Neural cell (in vitro differentiated cells): ENCODE measurements at regions not wholly inside any gene's neighbourhood (a gene's known extent, or its start where the extent isn't known, plus 50 kb on each side); places are given as distances from the start of the nearest gene placed in this dataset.

Experiments used
- H2AFZ ChIP-seq: fragments of 200-600, 300-800 bp; sonication (generic), shearing (Covaris generic); 2 replicates; pipeline ENCODE4 v1.6.0; 2014; ENCODE audit warnings: low read depth, mild to moderate bottlenecking, antibody characterized with exemption, low read length, moderate library complexity
- H3F3A ChIP-seq: fragments of 200-600 bp; shearing (Covaris generic); 2 replicates; pipeline ENCODE4 v1.6.1; 2016; ENCODE audit warnings: mild to moderate bottlenecking, moderate library complexity, mixed read lengths, antibody characterized with exemption, low read length; ENCODE audit not compliant: insufficient read depth, poor library complexity, severe bottlenecking
- H3K27ac ChIP-seq: fragments of 200-600, 300-800 bp; sonication (generic), shearing (Covaris generic); 2 replicates; pipeline ENCODE4 v1.5.1; 2014; ENCODE audit warnings: mild to moderate bottlenecking, low read length, moderate library complexity
- H3K27me3 ChIP-seq: fragments of 300-800, 200-600 bp; sonication (generic), shearing (Covaris generic); 2 replicates; pipeline ENCODE4 v1.6.0; 2014; ENCODE audit warnings: mild to moderate bottlenecking, low read depth, low read length, moderate library complexity; ENCODE audit not compliant: insufficient read depth
- H3K36me3 ChIP-seq: fragments of 300-800, 200-600 bp; sonication (generic), shearing (Covaris generic); 2 replicates; pipeline ENCODE4 v1.5.1; 2014; ENCODE audit warnings: mild to moderate bottlenecking, antibody characterized with exemption, low read length, moderate library complexity; ENCODE audit not compliant: insufficient read depth
- H3K4me2 ChIP-seq: fragments of 300-800, 200-600 bp; sonication (generic), shearing (Covaris generic); 2 replicates; pipeline ENCODE4 v1.6.0; 2014; ENCODE audit warnings: mild to moderate bottlenecking, low read length
- H3K4me3 ChIP-seq: fragments of 300-800, 200-600 bp; sonication (generic), shearing (Covaris generic); 2 replicates; pipeline ENCODE4 v1.5.1; 2014; ENCODE audit warnings: mild to moderate bottlenecking, low read length, moderate library complexity
- H3K79me2 ChIP-seq: fragments of 200-600 bp; shearing (Covaris generic); replicated peaks from 2 replicates; pipeline ENCODE4 v1.6.0; 2014; ENCODE audit warnings: mild to moderate bottlenecking, low read length, moderate library complexity; ENCODE audit not compliant: insufficient read depth
- H3K9ac ChIP-seq: fragments of 300-800, 200-600 bp; sonication (generic), shearing (Covaris generic); 2 replicates; pipeline ENCODE4 v1.6.1; 2016; ENCODE audit warnings: mild to moderate bottlenecking, low read length, mixed read lengths
- H3K9me2 ChIP-seq: fragments of 200-600 bp; shearing (Covaris generic); 2 replicates; pipeline ENCODE4 v1.6.1; 2016; ENCODE audit warnings: mild to moderate bottlenecking, low read length, mixed read lengths; ENCODE audit not compliant: insufficient read depth
- H3K9me3 ChIP-seq: fragments of 200-600, 300-800 bp; sonication (generic), shearing (Covaris generic); 2 replicates; pipeline ENCODE4 v1.6.1; 2016; ENCODE audit warnings: mild to moderate bottlenecking, mixed run types, low read length, moderate library complexity, mixed read lengths
- H4K20me1 ChIP-seq: fragments of 200-600 bp; shearing (Covaris generic); 2 replicates; pipeline ENCODE4 v1.6.1; 2016; ENCODE audit warnings: mild to moderate bottlenecking, mixed run types; ENCODE audit not compliant: insufficient read depth
- EP300 ChIP-seq: fragments of 450-650 bp; conservative IDR thresholded peaks from 2 replicates; pipeline ENCODE4 v1.6.1; 2014; ENCODE audit warnings: antibody characterized with exemption, mild to moderate bottlenecking, moderate library complexity; ENCODE audit not compliant: poor library complexity, severe bottlenecking
- EZH2 ChIP-seq: fragments of 200-600, 300-800 bp; shearing (Covaris generic), sonication (generic); IDR thresholded peaks from 2 replicates; pipeline ENCODE4 v1.6.1; 2014; ENCODE audit warnings: antibody characterized with exemption, low read length, borderline replicate concordance, mild to moderate bottlenecking; ENCODE audit not compliant: insufficient read depth, poor library complexity, severe bottlenecking
- MXI1 ChIP-seq: fragments of 450-650 bp; conservative IDR thresholded peaks from 2 replicates; pipeline ENCODE4 v1.6.1; 2014; ENCODE audit warnings: antibody characterized with exemption, mild to moderate bottlenecking; ENCODE audit not compliant: poor library complexity, severe bottlenecking
- POLR2AphosphoS5 ChIP-seq: IDR thresholded peaks from 2 replicates; pipeline ENCODE4 v1.6.1; 2012
- RAD21 ChIP-seq: fragments of 450-650 bp; conservative IDR thresholded peaks from 2 replicates; pipeline ENCODE4 v1.6.1; 2014; ENCODE audit warnings: antibody characterized with exemption, mild to moderate bottlenecking, moderate library complexity
- REST ChIP-seq: IDR thresholded peaks from 2 replicates; pipeline ENCODE4 v1.6.1; 2012; ENCODE audit warnings: borderline replicate concordance
- SMC3 ChIP-seq: fragments of 450-650 bp; conservative IDR thresholded peaks from 2 replicates; pipeline ENCODE4 v1.6.1; 2014; ENCODE audit warnings: antibody characterized with exemption, mild to moderate bottlenecking, moderate library complexity; ENCODE audit not compliant: poor library complexity
- TAF1 ChIP-seq: IDR thresholded peaks from 2 replicates; pipeline ENCODE4 v1.6.1; 2012; ENCODE audit warnings: low read depth
- TF ChIP-seq, protein P1 (sequence below): fragments of 450-650 bp; IDR thresholded peaks from 2 replicates; pipeline ENCODE4 v1.5.1; 2014; ENCODE audit warnings: antibody characterized with exemption, mild to moderate bottlenecking, moderate library complexity; ENCODE audit not compliant: poor library complexity, severe bottlenecking

DNA sequence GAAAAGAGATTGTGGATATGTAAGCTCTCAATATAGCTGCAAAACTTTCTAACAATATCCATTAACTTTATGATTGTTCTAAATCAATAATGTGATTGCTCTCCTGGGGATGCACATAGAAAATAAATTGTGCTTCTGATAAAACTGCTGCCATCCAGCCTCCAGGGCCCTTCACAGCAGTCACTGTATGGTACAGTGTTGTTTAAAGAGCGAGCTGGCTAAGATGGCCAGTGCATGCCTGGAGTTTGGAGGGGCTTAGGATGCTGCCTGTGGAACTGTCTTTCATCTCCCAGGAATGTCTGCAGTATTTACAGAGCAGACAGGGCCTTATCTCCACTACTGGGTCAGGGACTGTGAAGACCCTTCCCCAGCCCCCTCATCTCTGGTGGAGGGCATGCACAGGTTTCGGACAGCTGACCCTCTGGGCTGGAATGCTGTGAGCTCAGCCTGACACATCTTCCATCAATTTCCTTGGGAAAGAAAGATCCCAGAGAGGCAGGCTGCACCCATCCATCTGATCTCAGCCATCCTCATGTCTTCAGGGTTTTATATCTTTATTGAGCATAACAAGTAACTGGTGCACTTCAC lies 137.0 kb downstream of the PLPP3 start:
- no peak overlapping the region for H2AFZ ChIP-seq
- H3K27ac ChIP-seq: no peak overlapping the region
- TF ChIP-seq EZH2: no peak
- TF ChIP-seq SMC3: no peak
- TF ChIP-seq, protein P1, sequence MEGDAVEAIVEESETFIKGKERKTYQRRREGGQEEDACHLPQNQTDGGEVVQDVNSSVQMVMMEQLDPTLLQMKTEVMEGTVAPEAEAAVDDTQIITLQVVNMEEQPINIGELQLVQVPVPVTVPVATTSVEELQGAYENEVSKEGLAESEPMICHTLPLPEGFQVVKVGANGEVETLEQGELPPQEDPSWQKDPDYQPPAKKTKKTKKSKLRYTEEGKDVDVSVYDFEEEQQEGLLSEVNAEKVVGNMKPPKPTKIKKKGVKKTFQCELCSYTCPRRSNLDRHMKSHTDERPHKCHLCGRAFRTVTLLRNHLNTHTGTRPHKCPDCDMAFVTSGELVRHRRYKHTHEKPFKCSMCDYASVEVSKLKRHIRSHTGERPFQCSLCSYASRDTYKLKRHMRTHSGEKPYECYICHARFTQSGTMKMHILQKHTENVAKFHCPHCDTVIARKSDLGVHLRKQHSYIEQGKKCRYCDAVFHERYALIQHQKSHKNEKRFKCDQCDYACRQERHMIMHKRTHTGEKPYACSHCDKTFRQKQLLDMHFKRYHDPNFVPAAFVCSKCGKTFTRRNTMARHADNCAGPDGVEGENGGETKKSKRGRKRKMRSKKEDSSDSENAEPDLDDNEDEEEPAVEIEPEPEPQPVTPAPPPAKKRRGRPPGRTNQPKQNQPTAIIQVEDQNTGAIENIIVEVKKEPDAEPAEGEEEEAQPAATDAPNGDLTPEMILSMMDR: no peak
- H3K9me2 ChIP-seq: no peaks in the 10 kb centered on the region
- no peaks in the 10 kb centered on the region for H3K27me3 ChIP-seq
- no peaks in the 10 kb centered on the region for H3F3A ChIP-seq
- H3K9ac ChIP-seq: no peak overlapping the region
- no peaks in the 10 kb centered on the region for H4K20me1 ChIP-seq
- H3K4me2 ChIP-seq: no peak overlapping the region
- no peak overlapping the region for H3K4me3 ChIP-seq
- H3K36me3 ChIP-seq: no peaks in the 10 kb centered on the region
- H3K79me2 ChIP-seq: no peaks in the 10 kb centered on the region
- H3K9me3 ChIP-seq: no peaks in the 10 kb centered on the region

GRCh38 chr1:56441601-56442000 lies 137.8 kb downstream of the PLPP3 start:
- Histone ChIP-seq H3K4me3 (no peak overlapping the region), H3K27me3 (no peaks in the 10 kb centered on the region), H3K36me3 (no peaks in the 10 kb centered on the region), H3K79me2 (no peaks in the 10 kb centered on the region), H4K20me1 (no peaks in the 10 kb centered on the region), H2AFZ (no peak overlapping the region), H3K27ac (no peak overlapping the region), H3K9me2 (no peaks in the 10 kb centered on the region), H3K9me3 (no peaks in the 10 kb centered on the region), H3K9ac (no peak overlapping the region), H3K4me2 (no peak overlapping the region), H3F3A (peaks cover 7% of the 10 kb centered on the region)
- no peak for TF ChIP-seq EZH2
- TF ChIP-seq SMC3: no peak
- no peak for TF ChIP-seq RAD21
- TF ChIP-seq TAF1: no peak
- TF ChIP-seq MXI1: no peak
- no peak for TF ChIP-seq POLR2AphosphoS5
- no peak for TF ChIP-seq EP300
- no peak for TF ChIP-seq REST
- TF ChIP-seq, protein P1: no peak
